ENCODE measurements at regions not wholly inside any gene's neighbourhood (a gene's known extent, or its start where the extent isn't known, plus 50 kb on each side); places are given as distances from the start of the nearest gene placed in this dataset.

GRCh38 chr20:22653658-22654642, 69.6 kb upstream of the FOXA2 start:
- TF ChIP-seq, protein P1, sequence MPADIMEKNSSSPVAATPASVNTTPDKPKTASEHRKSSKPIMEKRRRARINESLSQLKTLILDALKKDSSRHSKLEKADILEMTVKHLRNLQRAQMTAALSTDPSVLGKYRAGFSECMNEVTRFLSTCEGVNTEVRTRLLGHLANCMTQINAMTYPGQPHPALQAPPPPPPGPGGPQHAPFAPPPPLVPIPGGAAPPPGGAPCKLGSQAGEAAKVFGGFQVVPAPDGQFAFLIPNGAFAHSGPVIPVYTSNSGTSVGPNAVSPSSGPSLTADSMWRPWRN (IDR thresholded peaks at IDR 0.05; ENCODE audit: low read depth) = no peak
- TF ChIP-seq EHMT2 (IDR thresholded peaks at IDR 0.05) (no peak), ERF (CRISPR knock-in tag; IDR thresholded peaks at IDR 0.05) (no peak)

Data from K562 (cell line).